Urinary bladder (tissue), 3 donors: ENCODE measurements at regions not wholly inside any gene's neighbourhood (a gene's known extent, or its start where the extent isn't known, plus 50 kb on each side); places are given as distances from the start of the nearest gene placed in this dataset.

Experiments used
- DNase-seq: peaks from one replicate; pipeline ENCODE4 v3.0.0-alpha.2; 2015; ENCODE audit errors: extremely low spot score
- H3K27ac ChIP-seq: one replicate; pipeline ENCODE4 v1.5.1; 2013; ENCODE audit warnings: low read depth, mild to moderate bottlenecking, moderate library complexity
- H3K36me3 ChIP-seq: one replicate; pipeline ENCODE4 v1.6.1; 2013; ENCODE audit warnings: mild to moderate bottlenecking, moderate library complexity; ENCODE audit not compliant: insufficient read depth
- H3K4me1 ChIP-seq: one replicate; pipeline ENCODE4 v1.6.1; 2013; ENCODE audit warnings: mild to moderate bottlenecking, moderate library complexity; ENCODE audit not compliant: insufficient read depth
- H3K4me3 ChIP-seq: one replicate; pipeline ENCODE4 v1.5.1; 2013; ENCODE audit warnings: low read depth, low read length
- WGBS: extraction: QIAGEN DNeasy Blood & Tissue Kit; methylation state at CpG from one replicate; pipeline ENCODE4 v1.1.7; 2013; 5-methylcytosine and 5-hydroxymethylcytosine counted together
- donor health status: healthy with polysubstance abuse.
- donor health status: healthy.

DNA sequence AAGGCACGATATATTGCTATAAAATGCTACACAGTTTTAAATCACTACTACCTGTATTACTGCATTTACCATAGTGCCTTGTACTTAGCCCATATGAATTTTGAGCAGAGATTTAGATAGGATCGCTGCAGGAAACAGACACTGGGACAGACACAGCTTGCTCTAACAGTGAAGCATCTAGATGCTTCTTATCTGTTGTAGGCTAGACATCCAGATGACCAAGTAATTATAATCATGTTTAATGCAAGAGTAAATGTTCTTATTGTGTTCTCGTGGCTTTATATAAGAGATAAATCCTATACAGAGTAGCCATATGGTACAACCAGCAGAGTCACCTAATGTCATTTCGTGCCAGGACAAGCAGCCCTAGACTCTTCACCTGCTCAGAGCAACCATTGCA is 92.8 kb downstream of the ASCL1 start:
- H3K4me1 ChIP-seq = no peaks in the 10 kb centered on the region
- DNase-seq = no peak
- no peak overlapping the region for H3K27ac ChIP-seq
- H3K36me3 ChIP-seq = no peaks in the 10 kb centered on the region
- WGBS = 77% methylated on average over 4 of the region's 4 CpGs
- no peak overlapping the region for H3K4me3 ChIP-seq

DNA sequence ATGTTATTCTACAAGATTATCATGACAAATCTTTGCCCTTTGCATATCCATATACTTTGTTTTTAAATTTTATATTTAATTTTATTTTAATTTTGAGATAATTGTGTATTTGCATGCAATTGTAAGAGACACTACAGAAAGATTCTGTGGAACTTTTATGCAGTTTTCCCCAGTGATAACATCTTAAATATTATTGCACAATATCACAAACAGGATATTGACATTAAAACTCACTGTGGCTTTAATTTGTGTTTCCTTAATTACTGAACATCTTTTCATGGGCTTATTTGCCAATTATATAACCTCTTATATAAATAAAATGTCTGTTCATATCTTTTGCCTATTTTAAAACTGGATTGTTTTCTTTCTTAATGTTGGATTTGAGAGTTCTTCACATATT is 95.6 kb downstream of the ASCL1 start:
- DNase-seq = no peak
- Histone ChIP-seq H3K36me3 (no peaks in the 10 kb centered on the region), H3K27ac (no peak overlapping the region), H3K4me3 (no peak overlapping the region), H3K4me1 (no peaks in the 10 kb centered on the region)

DNA sequence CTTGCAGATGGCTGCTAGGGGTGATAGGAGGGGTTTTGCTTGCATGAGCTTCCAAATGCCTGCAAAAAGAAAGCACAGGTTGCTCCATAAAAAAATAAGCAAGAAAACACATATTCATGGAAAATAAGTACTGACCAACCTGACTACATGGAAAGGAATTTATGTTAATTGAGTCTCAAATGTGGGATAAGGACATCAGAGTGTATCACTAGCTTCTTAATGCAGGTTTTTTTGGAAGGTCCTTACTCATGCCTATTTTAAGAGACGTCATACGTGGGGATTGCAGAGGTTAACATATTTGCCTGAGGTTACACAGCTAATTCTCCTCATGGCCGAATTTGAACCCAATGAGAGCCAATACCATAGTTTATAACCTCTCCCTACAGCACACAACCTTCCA is 116.2 kb downstream of the ASCL1 start:
- Histone ChIP-seq H3K27ac (no peak overlapping the region), H3K4me3 (no peak overlapping the region), H3K4me1 (no peaks in the 10 kb centered on the region), H3K36me3 (no peaks in the 10 kb centered on the region)
- 70% methylated on average over 3 of the region's 3 CpGs for WGBS
- no peak for DNase-seq

DNA sequence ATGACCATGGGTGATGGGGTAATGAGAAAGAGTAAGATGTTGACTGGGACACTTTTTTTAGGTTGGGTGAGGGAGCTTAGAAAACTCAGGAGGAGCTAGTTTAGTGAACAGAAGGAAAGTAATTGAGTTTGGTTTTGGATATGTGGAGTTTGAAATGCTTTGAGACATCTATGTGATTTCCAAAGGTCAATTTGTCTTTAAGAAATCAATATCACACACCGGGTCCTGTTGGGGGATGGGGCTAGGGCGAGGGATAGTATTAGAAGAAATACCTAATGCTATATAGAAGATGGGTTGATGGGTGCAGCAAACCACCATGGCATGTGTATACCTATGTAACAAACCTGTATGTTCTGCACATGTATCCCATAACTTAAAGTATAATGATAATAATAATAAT is 118.4 kb downstream of the ASCL1 start:
- no peak for DNase-seq
- Histone ChIP-seq H3K27ac (no peak overlapping the region), H3K4me3 (no peak overlapping the region), H3K4me1 (no peaks in the 10 kb centered on the region), H3K36me3 (no peaks in the 10 kb centered on the region)
- WGBS = 85% methylated on average over 2 of the region's 2 CpGs

DNA sequence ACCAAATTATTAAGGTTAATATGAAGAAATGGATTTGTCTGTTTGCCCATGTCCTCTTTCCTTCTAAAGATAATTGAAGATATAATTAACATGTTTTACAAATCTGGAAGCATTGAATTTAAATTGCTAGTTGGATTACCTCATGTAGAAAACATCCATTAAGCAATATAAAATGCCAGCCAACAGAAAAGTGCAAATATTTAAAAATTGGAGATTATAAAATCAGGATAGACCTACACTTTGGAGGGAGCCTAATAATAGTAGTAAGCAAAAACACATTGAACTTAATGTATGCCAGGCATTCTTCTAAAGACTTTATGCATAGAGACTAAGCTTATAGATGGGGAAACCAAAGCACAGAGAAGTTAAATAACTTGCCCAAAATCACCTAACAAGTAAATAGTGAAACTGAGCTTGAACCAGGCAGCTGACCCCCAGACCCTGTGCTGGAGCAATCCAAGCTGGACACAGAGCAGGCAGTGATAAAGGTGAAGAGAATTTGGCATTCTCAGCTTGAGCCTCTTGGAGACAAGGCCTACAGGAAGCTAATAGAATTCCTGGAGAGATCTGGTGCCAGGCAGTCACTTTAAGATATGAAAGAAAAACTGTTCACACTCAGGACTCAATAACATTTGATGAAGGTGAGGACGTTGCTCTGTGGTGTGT is 119.8 kb downstream of the ASCL1 start:
- Histone ChIP-seq H3K36me3 (no peaks in the 10 kb centered on the region), H3K4me1 (no peaks in the 10 kb centered on the region), H3K4me3 (no peak overlapping the region), H3K27ac (no peak overlapping the region)
- 41% methylated on average over 1 of the region's 1 CpG for WGBS
- DNase-seq = no peak

DNA sequence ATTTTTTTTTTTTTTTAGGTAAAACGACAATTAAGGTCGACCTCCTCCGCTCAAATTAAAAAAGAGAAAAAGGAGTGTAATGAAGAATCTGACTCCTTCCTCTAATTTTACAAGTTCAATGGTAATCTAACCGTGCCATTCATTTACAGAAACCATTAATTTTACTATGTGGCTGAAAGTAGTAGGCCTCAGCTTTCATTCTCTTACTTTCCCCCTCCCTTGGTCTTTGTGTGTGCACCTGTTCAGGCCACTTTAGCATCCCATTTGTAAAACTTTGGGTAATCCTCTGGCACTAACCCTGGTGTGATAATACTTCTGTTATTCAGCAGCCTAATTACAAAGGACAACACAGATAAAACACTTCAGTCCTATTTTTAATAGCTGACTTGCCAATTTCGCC is 128.1 kb downstream of the ASCL1 start:
- Histone ChIP-seq H3K4me3 (no peak overlapping the region), H3K36me3 (no peaks in the 10 kb centered on the region), H3K4me1 (no peaks in the 10 kb centered on the region), H3K27ac (no peak overlapping the region)
- 79% methylated on average over 5 of the region's 5 CpGs for WGBS
- no peak for DNase-seq

DNA sequence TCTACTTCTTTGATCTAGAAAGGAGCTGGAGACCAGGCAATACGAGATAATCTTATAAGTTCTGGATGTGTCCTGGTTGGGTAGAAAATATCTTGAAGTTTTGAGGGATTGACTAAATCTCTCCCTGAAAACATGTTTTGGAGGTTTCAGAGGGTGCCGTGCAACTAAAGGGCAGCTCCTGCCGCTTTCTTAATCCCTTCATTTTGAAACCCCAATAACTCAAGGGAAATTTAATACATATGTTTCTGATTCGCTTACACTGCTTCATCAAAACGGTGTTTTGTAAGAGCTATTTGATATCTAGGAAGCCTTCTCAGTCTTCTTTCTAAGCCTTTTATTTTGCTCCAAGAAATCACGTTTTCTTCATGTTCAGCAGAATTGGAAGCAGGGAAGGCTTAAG is 129.0 kb downstream of the ASCL1 start:
- no peaks in the 10 kb centered on the region for H3K36me3 ChIP-seq
- no peaks in the 10 kb centered on the region for H3K4me1 ChIP-seq
- no peak overlapping the region for H3K27ac ChIP-seq
- H3K4me3 ChIP-seq = no peak overlapping the region
- no peak for DNase-seq
- 49% methylated on average over 6 of the region's 6 CpGs for WGBS

DNA sequence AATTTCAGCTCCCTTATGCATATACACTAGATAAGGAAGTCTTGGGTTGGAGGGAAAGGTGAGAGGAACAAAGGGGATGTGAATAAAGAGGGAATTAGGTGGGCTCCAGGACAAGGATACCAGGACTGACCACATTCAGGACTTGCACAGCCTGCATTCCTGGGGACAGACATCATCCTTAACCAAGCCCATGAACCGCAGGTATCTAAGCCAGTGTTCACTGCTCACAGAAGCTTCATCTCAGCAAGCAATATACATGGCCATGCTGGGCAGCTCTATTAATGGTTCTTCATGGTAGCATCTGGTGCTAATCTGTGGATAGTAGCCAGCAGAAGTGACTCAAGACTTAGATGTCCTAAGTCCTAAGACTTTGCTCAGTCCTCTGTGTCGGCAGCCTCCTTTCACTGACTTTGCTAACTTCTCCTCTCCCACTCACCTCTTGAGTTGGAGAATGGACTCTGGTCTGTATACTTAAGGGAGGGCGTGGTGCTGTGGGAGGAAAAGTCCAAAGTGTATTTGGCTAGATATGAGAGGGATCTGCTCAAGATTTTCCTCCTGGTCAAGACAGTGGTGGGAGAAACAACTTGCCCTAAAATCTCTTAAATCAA is 136.1 kb downstream of the ASCL1 start:
- H3K4me1 ChIP-seq = no peaks in the 10 kb centered on the region
- H3K4me3 ChIP-seq = no peak overlapping the region
- H3K36me3 ChIP-seq = no peaks in the 10 kb centered on the region
- no peak for DNase-seq
- WGBS = 83% methylated on average over 3 of the region's 3 CpGs
- H3K27ac ChIP-seq = no peak overlapping the region

DNA sequence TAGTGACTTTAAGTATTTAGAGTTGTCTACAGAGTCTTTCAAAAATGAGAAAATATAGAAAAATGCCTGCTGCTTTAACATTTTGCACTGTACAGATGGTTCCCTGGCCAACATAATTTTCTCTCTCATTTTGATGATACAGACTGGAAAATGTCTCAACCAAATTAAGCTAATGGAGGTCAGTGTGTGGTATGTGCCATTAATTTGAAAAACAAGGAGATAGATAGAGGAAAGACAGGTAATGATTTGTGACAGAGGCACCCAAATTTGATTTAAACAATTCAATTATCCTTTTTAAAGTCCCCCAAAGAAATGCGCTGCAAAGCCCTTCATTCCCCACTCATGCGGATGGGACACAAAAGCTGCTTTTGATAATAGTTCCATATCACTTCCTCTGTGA is 140.0 kb downstream of the ASCL1 start:
- 82% methylated on average over 2 of the region's 2 CpGs for WGBS
- Histone ChIP-seq H3K36me3 (no peaks in the 10 kb centered on the region), H3K4me1 (no peaks in the 10 kb centered on the region), H3K4me3 (no peak overlapping the region), H3K27ac (no peak overlapping the region)
- DNase-seq = no peak

DNA sequence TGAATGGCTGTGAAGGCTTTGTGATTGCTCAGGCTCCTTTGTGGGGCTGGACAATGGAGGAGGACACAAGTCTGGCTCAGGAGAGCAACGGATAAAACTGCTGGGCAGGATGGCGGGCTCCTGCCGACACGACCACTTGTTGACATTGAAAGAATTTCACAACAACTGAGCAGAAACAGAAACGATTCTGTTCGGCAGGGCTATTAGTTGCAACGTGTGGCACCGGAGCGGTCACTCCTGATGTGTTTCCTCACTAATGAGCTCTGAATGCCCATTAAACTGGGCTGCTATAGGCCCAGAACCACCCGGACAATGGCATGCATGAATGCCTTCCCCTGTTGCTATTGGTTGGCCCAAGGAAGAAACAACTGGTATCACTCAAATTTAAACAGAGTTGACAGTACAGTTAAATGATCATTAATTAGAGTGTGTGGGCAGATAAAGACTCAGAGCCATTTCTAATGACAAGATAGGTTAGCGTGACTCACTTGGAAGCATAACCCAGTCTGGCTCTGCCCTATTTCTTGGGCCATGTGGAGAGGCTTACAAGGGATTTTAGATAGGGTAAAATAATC is 142.9 kb downstream of the ASCL1 start:
- Histone ChIP-seq H3K4me1 (no peaks in the 10 kb centered on the region), H3K36me3 (no peaks in the 10 kb centered on the region), H3K4me3 (no peak overlapping the region), H3K27ac (no peak overlapping the region)
- peak; percentile 48 for DNase-seq
- 77% methylated on average over 11 of the region's 11 CpGs for WGBS

DNA sequence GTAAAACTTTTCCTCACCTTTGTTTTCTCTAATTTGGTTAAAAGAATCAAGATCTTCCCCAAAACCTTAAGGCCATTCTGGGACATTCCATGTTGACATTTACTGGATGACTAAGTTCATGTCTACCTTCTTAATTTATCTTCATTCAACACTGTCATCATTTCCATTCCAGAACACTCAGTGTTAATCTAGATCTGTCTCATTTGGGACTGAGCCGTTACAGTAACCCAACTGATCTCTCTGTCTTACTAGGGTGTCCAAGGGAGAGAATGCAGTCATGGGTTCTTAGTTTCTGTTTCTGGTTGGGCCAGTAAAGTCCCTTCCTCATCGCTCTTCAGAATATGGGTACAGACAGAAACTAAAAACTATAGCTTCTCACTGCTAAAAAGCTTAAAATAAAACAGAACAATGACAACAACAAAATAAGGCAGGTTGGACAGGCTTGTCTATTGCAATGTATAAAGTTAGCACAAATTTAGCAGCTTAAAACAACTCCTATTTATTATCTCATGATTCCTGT is 144.8 kb downstream of the ASCL1 start:
- Histone ChIP-seq H3K4me3 (no peak overlapping the region), H3K27ac (no peak overlapping the region), H3K4me1 (no peaks in the 10 kb centered on the region), H3K36me3 (no peaks in the 10 kb centered on the region)
- 83% methylated on average over 2 of the region's 2 CpGs for WGBS
- no peak for DNase-seq

DNA sequence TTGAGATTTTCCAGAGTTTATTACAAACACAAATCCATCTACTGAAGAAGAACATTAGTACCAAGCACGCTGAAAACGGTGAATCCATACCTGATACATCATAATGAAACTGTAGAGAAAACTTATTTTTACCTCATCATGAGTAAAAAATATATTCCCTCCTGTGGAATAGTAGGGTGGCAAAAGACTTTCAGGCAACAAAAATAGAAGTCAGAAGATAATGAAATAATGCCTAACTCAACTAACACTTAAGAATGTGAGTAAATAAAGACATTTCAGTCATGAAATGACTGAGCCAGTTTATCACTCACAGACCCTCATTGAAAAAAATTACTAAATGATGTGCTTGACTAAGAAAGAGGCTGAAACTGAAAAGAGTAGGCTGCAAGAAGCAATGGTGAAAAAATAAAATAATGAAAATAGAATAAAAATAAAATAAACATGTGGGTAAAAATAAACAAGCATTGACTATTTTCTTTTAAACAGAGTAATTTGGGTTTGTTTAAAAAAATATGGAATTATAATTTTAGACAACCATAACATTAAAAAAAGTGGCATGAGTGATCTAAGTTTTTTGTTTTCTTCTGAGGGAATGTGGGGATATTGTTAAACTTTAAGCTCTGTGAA is 148.6 kb downstream of the ASCL1 start:
- WGBS = 87% methylated on average over 2 of the region's 2 CpGs
- no peak overlapping the region for H3K27ac ChIP-seq
- no peak for DNase-seq

DNA sequence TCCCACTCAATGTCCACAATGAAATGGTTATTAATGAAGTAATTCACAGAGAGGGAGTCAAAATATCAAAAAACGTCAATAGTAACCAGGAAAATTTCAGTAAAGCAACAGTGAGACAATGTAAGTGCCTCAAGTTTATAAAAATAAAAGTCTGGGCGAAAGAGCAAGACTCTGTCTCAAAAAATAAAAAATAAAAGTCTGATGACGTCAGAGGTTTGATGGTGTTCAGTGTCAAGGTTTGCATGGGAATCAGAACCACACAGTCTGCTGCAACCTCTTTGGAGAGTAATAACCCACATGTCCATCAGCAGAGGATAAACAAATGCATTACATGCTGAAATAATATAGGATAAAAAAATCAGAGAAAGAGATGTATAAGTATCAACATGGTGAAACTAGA is 152.4 kb downstream of the ASCL1 start:
- H3K4me1 ChIP-seq = no peaks in the 10 kb centered on the region
- no peaks in the 10 kb centered on the region for H3K36me3 ChIP-seq
- 55% methylated on average over 3 of the region's 3 CpGs for WGBS
- no peak overlapping the region for H3K27ac ChIP-seq
- no peak for DNase-seq
- H3K4me3 ChIP-seq = no peak overlapping the region

More for the DNA sequence above, 148.6 kb downstream of the ASCL1 start:
- no peak overlapping the region for H3K4me3 ChIP-seq
- no peaks in the 10 kb centered on the region for H3K4me1 ChIP-seq
- no peaks in the 10 kb centered on the region for H3K36me3 ChIP-seq
